Peyer's patch (tissue), 4 donors: ENCODE measurements at regions not wholly inside any gene's neighbourhood (a gene's known extent, or its start where the extent isn't known, plus 50 kb on each side); places are given as distances from the start of the nearest gene placed in this dataset.

Source experiments
- CTCF ChIP-seq, 6 experiments: fragments of 450-650 bp in 4 of 6; fragments of 200-600 bp in 2 of 6; sonication (generic) in 1 of 6; IDR thresholded peaks; one replicate each; pipeline ENCODE4 v1.5.1; 2017 to 2019; ENCODE audit warnings: antibody characterized with exemption in 6 of 6, mild to moderate bottlenecking in 3 of 6, moderate library complexity in 1 of 6
- POLR2A ChIP-seq, 2 donors: fragments of 450-650 bp; IDR thresholded peaks; one replicate each; pipeline ENCODE4 v1.5.1; 2017; ENCODE audit warnings: antibody characterized with exemption in 2 of 2, mild to moderate bottlenecking in 2 of 2, moderate library complexity in 2 of 2

GRCh38 chr21:31420354-31420753 lies 76.3 kb upstream of the TIAM1 start:
- TF ChIP-seq CTCF (IDR thresholded peaks at IDR 0.05) (no peak), POLR2A (IDR thresholded peaks at IDR 0.05) (no peak)
